ENCODE measurements at regions not wholly inside any gene's neighbourhood (a gene's known extent, or its start where the extent isn't known, plus 50 kb on each side); places are given as distances from the start of the nearest gene placed in this dataset.

DNA sequence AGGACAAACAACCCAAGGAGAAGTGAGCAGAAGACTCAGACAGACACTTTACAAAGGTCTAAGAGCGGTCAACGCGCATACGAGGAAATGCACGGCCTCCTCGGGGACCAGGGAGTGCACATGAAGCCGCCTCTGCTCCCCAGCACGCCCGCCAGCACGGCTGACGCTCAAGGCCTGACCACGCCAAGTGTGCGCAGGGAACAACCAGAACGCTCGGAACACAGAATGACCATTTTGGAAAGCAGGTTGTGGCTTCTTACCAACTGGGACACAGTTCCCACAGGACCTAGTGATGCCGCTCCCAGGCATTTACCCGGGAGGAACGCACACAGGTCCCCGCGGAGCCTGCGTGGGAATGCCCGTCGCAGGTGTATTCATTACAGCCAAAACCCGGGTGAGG is 191.5 kb upstream of the PPP1R26 start:
- H3K4me3 ChIP-seq (ENCODE audit: extremely low read depth, insufficient read depth, low read length, poor library complexity, severe bottlenecking) = no peak overlapping the region

DNA sequence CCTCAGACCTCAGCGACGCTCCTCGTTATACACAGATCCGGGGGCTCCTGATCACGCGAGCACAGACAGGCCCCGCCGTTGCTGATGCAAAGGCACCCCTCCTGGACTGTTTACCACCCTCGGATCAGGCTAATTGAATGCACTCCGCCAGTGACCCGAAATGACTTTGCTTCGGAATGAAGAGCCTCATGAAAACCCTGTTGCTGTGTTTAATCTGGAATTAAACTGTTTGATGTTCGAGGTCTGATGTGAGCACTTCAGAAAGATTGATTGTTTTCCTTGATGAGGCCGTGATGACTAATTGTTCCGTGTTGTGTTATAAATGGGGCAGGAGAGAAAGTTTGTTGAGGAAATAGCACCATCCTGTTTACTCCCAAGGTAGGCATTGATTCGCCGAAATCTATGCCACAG is 190.5 kb upstream of the PPP1R26 start:
- Histone ChIP-seq H3K9me3 (ENCODE audit: control insufficient read depth, low read length) (no peaks in the 10 kb centered on the region), H3K4me3 (ENCODE audit: extremely low read depth, insufficient read depth, low read length, poor library complexity, severe bottlenecking) (no peak overlapping the region), H3K27ac (ENCODE audit: low read depth, low read length, severe bottlenecking) (no peak overlapping the region), H3K4me1 (ENCODE audit: control insufficient read depth, insufficient read depth, low read length, poor library complexity, severe bottlenecking) (no peaks in the 10 kb centered on the region), H3K36me3 (ENCODE audit: control insufficient read depth, insufficient read depth, low read length) (no peaks in the 10 kb centered on the region)
- 84 to 93% methylated on average over 15 to 17 of the region's 17 CpGs for WGBS, 2 experiments (ENCODE audit: insufficient coverage in 2 of 2)

More for the DNA sequence above, 191.5 kb upstream of the PPP1R26 start:
- H3K27ac ChIP-seq (ENCODE audit: low read depth, low read length, severe bottlenecking) = no peak overlapping the region
- no peaks in the 10 kb centered on the region for H3K9me3 ChIP-seq (ENCODE audit: control insufficient read depth, low read length)
- H3K4me1 ChIP-seq (ENCODE audit: control insufficient read depth, insufficient read depth, low read length, poor library complexity, severe bottlenecking) = no peaks in the 10 kb centered on the region
- WGBS, 2 experiments (ENCODE audit: insufficient coverage in 2 of 2) = 92 to 93% methylated on average over 24 of the region's 24 CpGs
- no peaks in the 10 kb centered on the region for H3K36me3 ChIP-seq (ENCODE audit: control insufficient read depth, insufficient read depth, low read length)

- no peaks in the 10 kb centered on the region for H3K9me3 ChIP-seq (ENCODE audit: control insufficient read depth, low read length)
- no peak overlapping the region for H3K4me3 ChIP-seq (ENCODE audit: extremely low read depth, insufficient read depth, low read length, poor library complexity, severe bottlenecking)
- no peak overlapping the region for H3K27ac ChIP-seq (ENCODE audit: low read depth, low read length, severe bottlenecking)
- WGBS, 2 experiments (ENCODE audit: insufficient coverage in 2 of 2) = 86 to 89% methylated on average over 8 of the region's 9 CpGs
- H3K36me3 ChIP-seq (ENCODE audit: control insufficient read depth, insufficient read depth, low read length) = no peaks in the 10 kb centered on the region
- H3K4me1 ChIP-seq (ENCODE audit: control insufficient read depth, insufficient read depth, low read length, poor library complexity, severe bottlenecking) = no peaks in the 10 kb centered on the region
Measured at GRCh38 chr9:135290086-135290485, 189.5 kb upstream of the PPP1R26 start.

- H3K27ac ChIP-seq (ENCODE audit: low read depth, low read length, severe bottlenecking) = no peak overlapping the region
- no peaks in the 10 kb centered on the region for H3K9me3 ChIP-seq (ENCODE audit: control insufficient read depth, low read length)
- no peaks in the 10 kb centered on the region for H3K36me3 ChIP-seq (ENCODE audit: control insufficient read depth, insufficient read depth, low read length)
- H3K4me3 ChIP-seq (ENCODE audit: extremely low read depth, insufficient read depth, low read length, poor library complexity, severe bottlenecking) = no peak overlapping the region
- WGBS, 2 experiments (ENCODE audit: insufficient coverage in 2 of 2) = 91 to 98% methylated on average over 5 to 8 of the region's 9 CpGs
- H3K4me1 ChIP-seq (ENCODE audit: control insufficient read depth, insufficient read depth, low read length, poor library complexity, severe bottlenecking) = no peaks in the 10 kb centered on the region
Measured at GRCh38 chr9:135290566-135290965, 189.0 kb upstream of the PPP1R26 start.

DNA sequence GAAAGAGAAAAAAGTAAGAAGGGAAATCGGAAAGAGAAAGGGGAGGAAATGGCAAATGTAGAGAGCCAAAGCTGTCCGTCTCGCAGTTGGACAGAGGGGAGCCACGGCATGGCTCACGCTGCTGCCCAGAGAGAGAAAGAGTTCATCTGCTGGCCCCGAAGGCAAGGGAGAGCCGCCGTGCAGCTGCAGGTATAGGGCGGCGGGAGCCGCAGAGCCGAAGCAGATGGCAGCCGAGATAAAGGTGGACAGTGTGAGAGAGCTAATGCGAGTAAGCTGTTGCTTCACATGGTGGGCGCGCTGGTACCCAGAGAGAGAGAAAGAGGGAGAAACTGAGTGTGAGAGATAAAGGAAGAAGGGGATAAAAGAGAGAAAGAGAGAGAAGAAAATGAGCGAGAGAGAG is 188.4 kb upstream of the PPP1R26 start:
- no peak overlapping the region for H3K4me3 ChIP-seq (ENCODE audit: extremely low read depth, insufficient read depth, low read length, poor library complexity, severe bottlenecking)
- H3K9me3 ChIP-seq (ENCODE audit: control insufficient read depth, low read length) = no peaks in the 10 kb centered on the region
- H3K36me3 ChIP-seq (ENCODE audit: control insufficient read depth, insufficient read depth, low read length) = no peaks in the 10 kb centered on the region
- H3K27ac ChIP-seq (ENCODE audit: low read depth, low read length, severe bottlenecking) = no peak overlapping the region
- no peaks in the 10 kb centered on the region for H3K4me1 ChIP-seq (ENCODE audit: control insufficient read depth, insufficient read depth, low read length, poor library complexity, severe bottlenecking)
- WGBS, 2 experiments (ENCODE audit: insufficient coverage in 2 of 2) = 79% methylated on average over 14 to 17 of the region's 17 CpGs

- H3K36me3 ChIP-seq (ENCODE audit: control insufficient read depth, insufficient read depth, low read length) = no peaks in the 10 kb centered on the region
- H3K27ac ChIP-seq (ENCODE audit: low read depth, low read length, severe bottlenecking) = no peak overlapping the region
- H3K4me1 ChIP-seq (ENCODE audit: control insufficient read depth, insufficient read depth, low read length, poor library complexity, severe bottlenecking) = no peaks in the 10 kb centered on the region
- H3K4me3 ChIP-seq (ENCODE audit: extremely low read depth, insufficient read depth, low read length, poor library complexity, severe bottlenecking) = no peak overlapping the region
- no peaks in the 10 kb centered on the region for H3K9me3 ChIP-seq (ENCODE audit: control insufficient read depth, low read length)
- 84 to 92% methylated on average over 9 to 10 of the region's 11 CpGs for WGBS, 2 experiments (ENCODE audit: insufficient coverage in 2 of 2)
Measured at GRCh38 chr9:135294836-135295235, 184.7 kb upstream of the PPP1R26 start.

DNA sequence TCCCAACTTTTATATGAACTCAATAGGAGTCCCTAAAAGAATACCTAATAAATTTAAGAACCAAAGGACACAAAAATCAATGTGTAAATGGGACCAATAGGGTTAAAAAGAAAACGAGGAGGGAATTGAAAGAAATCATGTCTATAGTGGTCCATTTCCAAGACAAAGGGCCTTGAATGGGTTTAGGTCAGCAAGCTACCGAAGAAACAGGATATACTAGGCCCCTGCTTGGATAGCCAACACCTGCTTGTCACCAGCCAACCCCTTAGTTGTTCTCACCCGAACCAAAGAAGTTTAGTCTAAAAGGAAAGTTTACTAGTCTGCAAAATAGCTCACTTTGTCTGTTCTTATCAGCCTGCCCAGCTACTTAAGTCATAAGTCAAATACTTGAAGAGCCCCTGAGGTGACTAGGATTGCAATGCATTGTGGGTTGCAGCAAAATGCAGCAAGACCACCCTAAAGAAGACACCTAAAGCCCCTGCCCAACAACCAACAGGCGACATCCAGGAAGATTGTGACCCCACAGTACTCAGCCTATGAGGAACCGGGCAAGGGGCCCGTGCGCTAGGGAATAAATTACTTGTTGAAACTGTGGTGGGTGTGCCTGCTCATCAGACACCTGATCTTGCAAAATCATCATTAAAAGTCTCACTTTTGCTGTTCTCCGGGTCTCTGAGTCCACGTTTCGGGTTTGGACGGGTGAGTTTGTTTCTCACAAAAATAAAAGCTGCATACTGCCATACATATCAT is 183.9 kb upstream of the PPP1R26 start:
- Histone ChIP-seq H3K4me1 (ENCODE audit: control insufficient read depth, insufficient read depth, low read length, poor library complexity, severe bottlenecking) (no peaks in the 10 kb centered on the region), H3K36me3 (ENCODE audit: control insufficient read depth, insufficient read depth, low read length) (no peaks in the 10 kb centered on the region), H3K9me3 (ENCODE audit: control insufficient read depth, low read length) (no peaks in the 10 kb centered on the region), H3K4me3 (ENCODE audit: extremely low read depth, insufficient read depth, low read length, poor library complexity, severe bottlenecking) (no peak overlapping the region), H3K27ac (ENCODE audit: low read depth, low read length, severe bottlenecking) (no peak overlapping the region)
- WGBS, 2 experiments (ENCODE audit: insufficient coverage in 2 of 2) = 54 to 56% methylated on average over 5 to 7 of the region's 11 CpGs

DNA sequence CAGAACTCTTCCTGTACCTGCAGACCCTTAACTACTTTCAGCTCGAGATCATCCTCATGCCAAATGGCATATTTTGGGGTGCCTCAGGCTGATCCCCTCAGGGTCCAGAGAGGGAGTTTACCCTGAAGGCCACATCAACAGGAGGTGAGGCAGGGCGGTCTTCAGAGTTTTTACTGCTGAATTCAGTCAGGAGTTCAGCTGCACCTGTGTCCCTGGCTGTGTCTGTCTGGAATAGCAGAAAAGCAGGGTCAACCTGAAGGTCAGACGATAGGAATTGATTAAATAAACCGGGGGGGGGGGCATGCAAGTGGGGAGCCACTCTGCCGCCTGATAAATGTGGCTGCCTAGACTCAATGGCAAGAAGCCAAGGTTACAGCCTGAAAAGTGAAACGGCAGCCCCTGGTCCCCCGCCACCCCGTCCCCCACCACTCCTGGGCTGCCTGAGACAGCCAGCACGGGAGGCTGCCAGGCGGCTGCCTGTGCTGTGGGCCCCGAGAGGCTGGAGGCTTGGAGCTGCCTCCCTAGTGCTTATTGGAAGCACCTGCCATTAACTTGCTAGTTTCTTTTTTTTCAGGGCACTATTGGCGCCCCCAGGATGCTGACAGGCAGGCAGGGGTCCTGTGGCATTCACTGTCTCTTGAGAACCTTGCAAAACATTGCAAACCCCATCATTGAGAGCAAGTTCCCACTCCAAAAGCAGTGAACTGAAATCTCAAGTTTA is 182.7 kb upstream of the PPP1R26 start:
- 70 to 88% methylated on average over 7 to 10 of the region's 12 CpGs for WGBS, 2 experiments (ENCODE audit: insufficient coverage in 2 of 2)
- H3K9me3 ChIP-seq (ENCODE audit: control insufficient read depth, low read length) = no peaks in the 10 kb centered on the region
- no peak overlapping the region for H3K4me3 ChIP-seq (ENCODE audit: extremely low read depth, insufficient read depth, low read length, poor library complexity, severe bottlenecking)
- no peaks in the 10 kb centered on the region for H3K4me1 ChIP-seq (ENCODE audit: control insufficient read depth, insufficient read depth, low read length, poor library complexity, severe bottlenecking)
- no peak overlapping the region for H3K27ac ChIP-seq (ENCODE audit: low read depth, low read length, severe bottlenecking)
- no peaks in the 10 kb centered on the region for H3K36me3 ChIP-seq (ENCODE audit: control insufficient read depth, insufficient read depth, low read length)

DNA sequence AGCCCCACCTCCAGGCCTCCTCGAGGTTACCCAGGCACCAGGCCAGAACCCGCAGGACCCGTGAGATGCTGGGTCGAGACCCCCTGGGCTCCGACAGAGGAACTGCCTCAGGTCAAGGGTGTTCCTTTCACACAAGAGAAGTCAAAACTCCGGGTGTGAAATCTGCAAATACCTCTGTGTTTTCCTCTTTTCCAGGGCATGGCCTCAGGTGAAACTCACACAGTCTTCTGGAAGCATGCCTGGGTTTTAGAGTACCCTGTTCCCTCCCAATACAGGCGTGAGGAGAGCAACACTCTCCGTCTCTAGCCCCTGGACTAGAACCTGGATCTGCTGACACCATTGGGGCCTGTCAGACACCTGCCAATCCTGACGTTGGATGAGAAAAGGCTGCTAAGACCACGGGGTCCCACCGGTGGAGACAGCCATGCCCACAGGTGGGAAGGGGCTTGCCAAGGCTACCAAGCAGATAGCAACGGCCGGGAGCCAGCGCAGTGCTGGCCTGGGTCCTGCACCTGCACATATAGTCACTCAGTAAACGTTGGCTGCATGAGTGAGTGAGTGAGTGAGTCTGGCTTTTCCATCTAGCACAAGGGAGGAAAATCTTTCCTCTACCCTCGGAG is 182.0 kb upstream of the PPP1R26 start:
- 81 to 84% methylated on average over 12 to 15 of the region's 16 CpGs for WGBS, 2 experiments (ENCODE audit: insufficient coverage in 2 of 2)
- Histone ChIP-seq H3K4me1 (ENCODE audit: control insufficient read depth, insufficient read depth, low read length, poor library complexity, severe bottlenecking) (no peaks in the 10 kb centered on the region), H3K27ac (ENCODE audit: low read depth, low read length, severe bottlenecking) (no peak overlapping the region), H3K4me3 (ENCODE audit: extremely low read depth, insufficient read depth, low read length, poor library complexity, severe bottlenecking) (no peak overlapping the region), H3K9me3 (ENCODE audit: control insufficient read depth, low read length) (no peaks in the 10 kb centered on the region), H3K36me3 (ENCODE audit: control insufficient read depth, insufficient read depth, low read length) (no peaks in the 10 kb centered on the region)

- H3K4me3 ChIP-seq (ENCODE audit: extremely low read depth, insufficient read depth, low read length, poor library complexity, severe bottlenecking) = no peak overlapping the region
- no peaks in the 10 kb centered on the region for H3K36me3 ChIP-seq (ENCODE audit: control insufficient read depth, insufficient read depth, low read length)
- H3K4me1 ChIP-seq (ENCODE audit: control insufficient read depth, insufficient read depth, low read length, poor library complexity, severe bottlenecking) = no peaks in the 10 kb centered on the region
- WGBS, 2 experiments (ENCODE audit: insufficient coverage in 2 of 2) = 91 to 94% methylated on average over 10 of the region's 10 CpGs
- no peaks in the 10 kb centered on the region for H3K9me3 ChIP-seq (ENCODE audit: control insufficient read depth, low read length)
- no peak overlapping the region for H3K27ac ChIP-seq (ENCODE audit: low read depth, low read length, severe bottlenecking)
Measured at GRCh38 chr9:135299239-135299590, 180.4 kb upstream of the PPP1R26 start.
